ENCODE measurements at regions not wholly inside any gene's neighbourhood (a gene's known extent, or its start where the extent isn't known, plus 50 kb on each side); places are given as distances from the start of the nearest gene placed in this dataset.

DNA sequence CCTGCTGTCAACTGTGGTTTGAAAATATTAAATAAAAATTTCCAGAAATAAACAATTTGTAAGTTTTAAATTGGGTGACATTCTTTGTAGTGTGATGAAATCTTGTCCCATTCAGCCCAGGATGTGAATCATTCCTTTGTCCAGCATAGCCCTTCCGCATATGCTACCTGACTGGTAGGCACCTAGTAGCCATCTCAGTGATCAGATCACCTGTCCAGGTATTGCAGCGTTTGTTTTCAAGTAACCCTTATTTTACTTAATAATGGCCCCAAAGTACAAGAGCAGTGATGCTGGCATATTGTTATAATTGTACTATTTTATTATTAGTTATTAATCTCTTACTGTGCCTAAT is 351.6 kb upstream of the B3GALT2 start:
- Histone ChIP-seq H3K79me2 (ENCODE audit: insufficient read depth, low read length) (no peaks in the 10 kb centered on the region), H3F3A (ENCODE audit: insufficient read depth, low read length) (no peaks in the 10 kb centered on the region), H3K9ac (ENCODE audit: low read length) (no peak overlapping the region), H4K20me1 (ENCODE audit: insufficient read depth, low read length) (no peaks in the 10 kb centered on the region), H3K9me2 (ENCODE audit: low read depth, low read length) (no peaks in the 10 kb centered on the region), H3K9me3 (ENCODE audit: low read length) (no peaks in the 10 kb centered on the region), H3K4me1 (ENCODE audit: insufficient read depth, low read length, severe bottlenecking) (peaks cover 72% of the 10 kb centered on the region), H3K4me3 (ENCODE audit: low read depth, low read length, poor library complexity, severe bottlenecking) (peak overlapping the region; percentile 5), H2AFZ (ENCODE audit: low read length) (no peak overlapping the region), H3K36me3 (ENCODE audit: insufficient read depth, low read length) (no peaks in the 10 kb centered on the region), H3K27me3 (ENCODE audit: insufficient read depth, low read length) (no peaks in the 10 kb centered on the region), H3K27ac (ENCODE audit: low read depth, low read length, poor library complexity, severe bottlenecking) (peak overlapping the region; percentile 84), H3K4me2 (ENCODE audit: low read length) (peak overlapping the region; percentile 55)
- TF ChIP-seq EZH2 (IDR thresholded peaks at IDR 0.05; ENCODE audit: borderline replicate concordance, low read length), result no peak
- TF ChIP-seq, protein P1, sequence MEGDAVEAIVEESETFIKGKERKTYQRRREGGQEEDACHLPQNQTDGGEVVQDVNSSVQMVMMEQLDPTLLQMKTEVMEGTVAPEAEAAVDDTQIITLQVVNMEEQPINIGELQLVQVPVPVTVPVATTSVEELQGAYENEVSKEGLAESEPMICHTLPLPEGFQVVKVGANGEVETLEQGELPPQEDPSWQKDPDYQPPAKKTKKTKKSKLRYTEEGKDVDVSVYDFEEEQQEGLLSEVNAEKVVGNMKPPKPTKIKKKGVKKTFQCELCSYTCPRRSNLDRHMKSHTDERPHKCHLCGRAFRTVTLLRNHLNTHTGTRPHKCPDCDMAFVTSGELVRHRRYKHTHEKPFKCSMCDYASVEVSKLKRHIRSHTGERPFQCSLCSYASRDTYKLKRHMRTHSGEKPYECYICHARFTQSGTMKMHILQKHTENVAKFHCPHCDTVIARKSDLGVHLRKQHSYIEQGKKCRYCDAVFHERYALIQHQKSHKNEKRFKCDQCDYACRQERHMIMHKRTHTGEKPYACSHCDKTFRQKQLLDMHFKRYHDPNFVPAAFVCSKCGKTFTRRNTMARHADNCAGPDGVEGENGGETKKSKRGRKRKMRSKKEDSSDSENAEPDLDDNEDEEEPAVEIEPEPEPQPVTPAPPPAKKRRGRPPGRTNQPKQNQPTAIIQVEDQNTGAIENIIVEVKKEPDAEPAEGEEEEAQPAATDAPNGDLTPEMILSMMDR (IDR thresholded peaks at IDR 0.05; ENCODE audit: low read length), result no peak

DNA sequence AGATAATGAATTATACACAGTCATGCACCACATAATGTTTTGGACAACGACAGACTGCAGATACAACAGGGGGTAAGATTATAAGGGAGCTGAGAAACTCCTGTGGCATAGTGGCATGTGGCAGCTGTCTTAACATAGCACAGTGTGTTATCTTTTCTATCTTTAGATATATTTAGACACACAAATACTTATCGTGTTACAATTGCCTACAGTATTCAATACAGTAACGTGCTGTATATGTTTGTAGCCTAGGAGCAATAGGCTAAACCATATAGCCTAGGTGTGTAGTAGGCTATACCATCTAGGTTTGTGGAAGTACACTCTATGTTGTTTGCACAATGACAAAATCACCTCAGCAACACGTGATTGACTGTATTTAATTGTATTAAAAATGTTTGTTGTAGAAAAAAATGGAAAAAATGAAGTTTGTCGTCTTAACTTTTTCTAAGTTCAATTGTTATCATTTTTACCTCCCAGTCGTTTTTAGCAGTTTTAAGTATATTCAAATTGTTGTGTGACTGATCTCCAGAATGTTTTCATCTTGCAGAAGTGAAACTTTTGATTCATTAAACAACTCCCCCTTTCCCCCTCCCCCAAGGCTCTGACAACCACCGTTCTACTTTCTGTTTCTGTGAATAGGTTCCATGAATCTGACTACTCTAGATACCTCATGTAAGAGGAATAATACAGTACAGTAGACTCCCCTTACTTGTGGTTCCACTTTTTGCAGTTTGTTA is 351.0 kb upstream of the B3GALT2 start:
- H3K4me1 ChIP-seq (ENCODE audit: insufficient read depth, low read length, severe bottlenecking), result peaks cover 66% of the 10 kb centered on the region
- H3K27ac ChIP-seq (ENCODE audit: low read depth, low read length, poor library complexity, severe bottlenecking), result peak overlapping the region; percentile 84
- no peaks in the 10 kb centered on the region for H3K9me3 ChIP-seq (ENCODE audit: low read length)
- H3K4me2 ChIP-seq (ENCODE audit: low read length), result peak overlapping the region; percentile 55
- H3K27me3 ChIP-seq (ENCODE audit: insufficient read depth, low read length), result no peaks in the 10 kb centered on the region
- H3K36me3 ChIP-seq (ENCODE audit: insufficient read depth, low read length), result no peaks in the 10 kb centered on the region
- no peaks in the 10 kb centered on the region for H3F3A ChIP-seq (ENCODE audit: insufficient read depth, low read length)
- H4K20me1 ChIP-seq (ENCODE audit: insufficient read depth, low read length), result no peaks in the 10 kb centered on the region
- H3K4me3 ChIP-seq (ENCODE audit: low read depth, low read length, poor library complexity, severe bottlenecking), result peak overlapping the region; percentile 5
- H2AFZ ChIP-seq (ENCODE audit: low read length), result peak overlapping the region; percentile 64; the same call in 1 of the 2 replicates
- peak overlapping the region; percentile 23; the same call in 1 of the 2 replicates for H3K9ac ChIP-seq (ENCODE audit: low read length)
- no peaks in the 10 kb centered on the region for H3K79me2 ChIP-seq (ENCODE audit: insufficient read depth, low read length)
- no peaks in the 10 kb centered on the region for H3K9me2 ChIP-seq (ENCODE audit: low read depth, low read length)
- TF ChIP-seq EZH2 (IDR thresholded peaks at IDR 0.05; ENCODE audit: borderline replicate concordance, low read length), result no peak
- TF ChIP-seq, protein P1 (IDR thresholded peaks at IDR 0.05; ENCODE audit: low read length), result no peak

DNA sequence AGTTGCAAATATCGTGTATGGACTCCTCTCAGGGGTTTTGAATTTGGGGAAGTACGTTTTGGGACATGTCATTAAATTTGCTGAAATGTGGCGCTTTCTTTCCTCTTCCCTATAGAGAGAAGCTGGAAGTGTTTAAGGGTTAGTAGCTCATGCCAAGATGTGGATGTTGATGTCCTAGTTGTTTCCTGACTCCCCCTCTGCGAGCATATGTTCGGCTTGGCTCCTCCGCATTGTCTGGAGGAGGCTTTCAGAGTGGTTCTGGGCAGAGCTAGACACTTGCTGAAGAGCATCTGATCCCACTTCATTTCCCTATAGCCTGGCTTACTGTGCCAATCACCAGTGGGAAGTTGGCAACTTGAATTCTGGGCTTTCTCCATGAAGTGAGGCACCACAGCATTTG is 347.4 kb upstream of the B3GALT2 start:
- H2AFZ ChIP-seq (ENCODE audit: low read length), result peak overlapping the region; percentile 90
- H3K27me3 ChIP-seq (ENCODE audit: insufficient read depth, low read length), result no peaks in the 10 kb centered on the region
- no peaks in the 10 kb centered on the region for H3K9me2 ChIP-seq (ENCODE audit: low read depth, low read length)
- no peaks in the 10 kb centered on the region for H3F3A ChIP-seq (ENCODE audit: insufficient read depth, low read length)
- H3K4me2 ChIP-seq (ENCODE audit: low read length), result no peak overlapping the region
- H4K20me1 ChIP-seq (ENCODE audit: insufficient read depth, low read length), result no peaks in the 10 kb centered on the region
- H3K4me1 ChIP-seq (ENCODE audit: insufficient read depth, low read length, severe bottlenecking), result peaks cover 34% of the 10 kb centered on the region
- H3K27ac ChIP-seq (ENCODE audit: low read depth, low read length, poor library complexity, severe bottlenecking), result no peak overlapping the region
- TF ChIP-seq EZH2 (IDR thresholded peaks at IDR 0.05; ENCODE audit: borderline replicate concordance, low read length), result no peak
- TF ChIP-seq, protein P1 (IDR thresholded peaks at IDR 0.05; ENCODE audit: low read length), result no peak
- no peak overlapping the region for H3K4me3 ChIP-seq (ENCODE audit: low read depth, low read length, poor library complexity, severe bottlenecking)
- no peaks in the 10 kb centered on the region for H3K9me3 ChIP-seq (ENCODE audit: low read length)
- no peaks in the 10 kb centered on the region for H3K79me2 ChIP-seq (ENCODE audit: insufficient read depth, low read length)
- no peaks in the 10 kb centered on the region for H3K36me3 ChIP-seq (ENCODE audit: insufficient read depth, low read length)
- H3K9ac ChIP-seq (ENCODE audit: low read length), result no peak overlapping the region
